Duodenal mucosa (tissue), 2 donors: ENCODE measurements at regions not wholly inside any gene's neighbourhood (a gene's known extent, or its start where the extent isn't known, plus 50 kb on each side); places are given as distances from the start of the nearest gene placed in this dataset.

Experiments
- H3K27ac ChIP-seq: one replicate; pipeline ENCODE4 v1.7.0; 2013; ENCODE audit warnings: low read depth, low read length
- H3K27me3 ChIP-seq, 2 donors: one replicate each; pipeline ENCODE4 v1.7.0; 2013; ENCODE audit warnings: low read length in 2 of 2, control low read depth in 1 of 2; ENCODE audit not compliant: insufficient read depth in 2 of 2, control insufficient read depth in 1 of 2
- H3K36me3 ChIP-seq, 2 donors: one replicate each; pipeline ENCODE4 v1.7.0; 2013; ENCODE audit warnings: low read length in 2 of 2, control low read depth in 1 of 2; ENCODE audit not compliant: insufficient read depth in 2 of 2, control insufficient read depth in 1 of 2
- H3K4me1 ChIP-seq, 2 donors: one replicate each; pipeline ENCODE4 v1.7.0; 2013; ENCODE audit warnings: low read length in 2 of 2, control low read depth in 1 of 2; ENCODE audit not compliant: insufficient read depth in 2 of 2, control insufficient read depth in 1 of 2
- H3K4me3 ChIP-seq, 2 donors: one replicate each; pipeline ENCODE4 v1.7.0; 2013; ENCODE audit warnings: low read length in 2 of 2, low read depth in 1 of 2
- H3K9ac ChIP-seq, 2 donors: one replicate each; pipeline ENCODE4 v1.7.0; 2013; ENCODE audit warnings: low read length in 2 of 2, low read depth in 1 of 2
- H3K9me3 ChIP-seq, 2 donors: one replicate each; pipeline ENCODE4 v1.7.0; 2013; ENCODE audit warnings: low read length in 2 of 2, control low read depth in 1 of 2; ENCODE audit not compliant: control insufficient read depth in 1 of 2

DNA sequence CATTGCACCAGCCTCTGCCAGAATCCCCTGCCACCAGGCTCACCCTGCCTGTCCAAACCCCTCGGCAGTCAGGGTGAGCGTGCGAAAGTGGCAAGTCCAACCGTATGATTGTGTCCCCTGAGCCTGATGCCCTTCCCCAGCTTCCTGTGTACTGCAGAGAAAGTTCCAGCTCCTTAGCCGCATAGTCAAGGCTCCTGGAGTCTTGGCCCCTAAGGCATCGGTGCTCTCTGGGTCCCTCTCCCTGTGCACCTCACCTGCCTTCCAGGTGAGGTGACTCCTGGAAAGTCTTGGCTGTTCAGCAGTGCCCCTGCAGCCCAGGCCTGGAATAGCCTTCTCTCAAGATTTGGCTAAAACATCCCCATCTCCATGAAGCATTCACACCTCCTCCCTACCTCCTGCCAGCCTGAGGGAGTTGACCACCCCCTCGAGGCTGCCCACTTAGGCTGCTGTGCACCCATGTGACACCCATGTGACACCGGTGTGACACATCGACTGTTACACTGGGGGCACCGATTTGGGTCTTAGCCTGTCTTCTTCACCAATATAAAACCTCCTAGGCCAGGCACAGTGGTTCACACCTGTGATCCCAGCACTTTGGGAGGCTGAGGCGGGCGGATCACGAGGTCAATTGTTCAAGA, 56.1 kb upstream of the ELN start:
- Histone ChIP-seq H3K36me3 (no peaks in the 10 kb centered on the region), H3K9me3 (no peaks in the 10 kb centered on the region), H3K27ac (no peak overlapping the region), H3K4me3 (no peak overlapping the region), H3K9ac (no peak overlapping the region), H3K27me3 (no peaks in the 10 kb centered on the region), H3K4me1 (no peaks in the 10 kb centered on the region)

DNA sequence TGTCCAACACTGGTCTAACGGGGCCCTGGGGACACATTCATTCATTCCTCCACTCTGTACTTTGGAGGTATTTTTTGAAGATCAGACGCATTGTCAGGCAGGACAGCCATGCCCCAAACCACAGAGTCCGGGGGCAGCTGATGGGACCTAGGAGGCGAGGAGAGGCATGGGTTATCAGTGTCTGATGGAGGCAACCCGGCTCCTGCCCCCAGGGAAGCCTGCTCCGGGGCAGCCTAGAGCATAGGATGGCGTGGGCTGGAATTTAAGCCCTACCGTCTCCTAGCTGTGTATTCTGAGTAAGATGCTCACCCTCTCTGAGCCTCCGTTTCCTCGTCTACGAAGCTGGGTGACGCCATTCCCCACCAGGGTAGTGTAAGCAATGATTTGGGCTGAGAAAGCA, 55.4 kb upstream of the ELN start:
- H3K36me3 ChIP-seq: no peaks in the 10 kb centered on the region
- H3K9ac ChIP-seq: no peak overlapping the region
- no peak overlapping the region for H3K27ac ChIP-seq
- peaks cover 1 to 2% of the 10 kb centered on the region in 2 donors for H3K4me1 ChIP-seq
- H3K9me3 ChIP-seq: no peaks in the 10 kb centered on the region
- no peaks in the 10 kb centered on the region for H3K27me3 ChIP-seq
- no peak overlapping the region for H3K4me3 ChIP-seq

DNA sequence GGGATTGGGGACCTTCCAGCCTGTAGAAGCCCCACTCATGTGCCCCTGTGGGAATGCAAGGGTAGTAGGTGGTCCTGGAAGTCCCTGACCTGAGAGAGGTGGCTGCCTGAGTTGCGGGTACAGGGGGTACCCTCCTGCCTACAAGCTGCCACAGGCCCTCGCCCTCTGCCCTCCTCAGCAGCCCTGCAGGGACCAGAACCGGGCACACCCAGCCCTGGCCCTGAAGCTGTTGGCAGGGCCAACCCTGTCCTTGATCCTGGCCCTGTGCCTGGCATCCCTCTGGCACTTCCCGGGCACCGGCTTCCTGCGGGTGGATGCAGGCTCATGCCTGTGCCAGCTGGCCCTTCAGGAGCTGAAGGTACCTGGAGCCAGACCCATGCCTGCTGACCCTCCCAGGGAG, 54.9 kb upstream of the ELN start:
- H3K36me3 ChIP-seq: no peaks in the 10 kb centered on the region
- H3K4me1 ChIP-seq: peaks cover 6 to 7% of the 10 kb centered on the region in 2 donors
- no peak overlapping the region for H3K9ac ChIP-seq
- no peaks in the 10 kb centered on the region for H3K9me3 ChIP-seq
- no peak overlapping the region for H3K4me3 ChIP-seq
- no peaks in the 10 kb centered on the region for H3K27me3 ChIP-seq
- H3K27ac ChIP-seq: no peak overlapping the region

DNA sequence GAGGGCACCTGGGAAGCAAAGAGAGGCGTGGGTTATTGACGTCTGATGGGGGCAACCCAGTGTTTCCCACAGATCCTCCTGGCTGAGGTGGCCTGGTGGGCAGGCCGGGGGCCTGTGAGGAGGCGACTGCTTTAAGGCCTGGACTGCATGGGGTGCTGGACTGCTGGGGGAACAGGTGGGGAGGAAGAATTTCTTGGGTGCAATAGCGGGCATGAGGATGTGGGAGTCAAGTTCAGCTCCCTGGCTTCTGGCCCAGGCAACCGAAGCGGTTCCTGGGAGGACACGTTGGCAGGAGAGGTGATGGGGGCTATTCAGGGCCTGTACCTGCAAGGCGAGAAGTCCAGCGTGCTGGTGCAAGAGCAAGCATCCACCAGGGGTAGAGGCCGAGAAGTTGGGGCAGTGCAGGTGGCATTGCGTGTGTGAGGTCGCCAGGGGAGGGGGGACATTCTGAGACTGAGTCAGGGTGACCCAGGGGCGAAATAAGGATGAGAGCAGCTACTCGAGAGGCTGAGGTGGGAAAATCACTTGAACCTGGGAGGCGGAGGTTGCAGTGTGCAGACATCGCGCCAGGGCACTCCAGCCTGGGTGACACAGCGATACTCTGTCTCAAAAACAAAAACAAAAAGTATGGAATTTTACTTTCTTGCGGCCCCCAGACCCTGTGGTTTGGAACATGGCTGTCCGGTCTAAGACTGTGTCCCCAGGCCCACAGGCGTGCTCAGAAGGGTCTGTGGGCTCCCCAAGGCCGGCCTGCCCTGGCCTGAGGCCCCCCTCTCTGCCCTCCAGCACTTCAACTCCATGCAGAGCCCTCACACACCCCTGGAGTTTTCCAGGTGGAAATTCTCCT, 53.6 kb upstream of the ELN start:
- no peak overlapping the region for H3K27ac ChIP-seq
- no peaks in the 10 kb centered on the region for H3K27me3 ChIP-seq
- H3K4me1 ChIP-seq: peaks cover 16 to 19% of the 10 kb centered on the region in 2 donors
- no peaks in the 10 kb centered on the region for H3K9me3 ChIP-seq
- H3K4me3 ChIP-seq: no peak overlapping the region
- no peaks in the 10 kb centered on the region for H3K36me3 ChIP-seq
- H3K9ac ChIP-seq: no peak overlapping the region

DNA sequence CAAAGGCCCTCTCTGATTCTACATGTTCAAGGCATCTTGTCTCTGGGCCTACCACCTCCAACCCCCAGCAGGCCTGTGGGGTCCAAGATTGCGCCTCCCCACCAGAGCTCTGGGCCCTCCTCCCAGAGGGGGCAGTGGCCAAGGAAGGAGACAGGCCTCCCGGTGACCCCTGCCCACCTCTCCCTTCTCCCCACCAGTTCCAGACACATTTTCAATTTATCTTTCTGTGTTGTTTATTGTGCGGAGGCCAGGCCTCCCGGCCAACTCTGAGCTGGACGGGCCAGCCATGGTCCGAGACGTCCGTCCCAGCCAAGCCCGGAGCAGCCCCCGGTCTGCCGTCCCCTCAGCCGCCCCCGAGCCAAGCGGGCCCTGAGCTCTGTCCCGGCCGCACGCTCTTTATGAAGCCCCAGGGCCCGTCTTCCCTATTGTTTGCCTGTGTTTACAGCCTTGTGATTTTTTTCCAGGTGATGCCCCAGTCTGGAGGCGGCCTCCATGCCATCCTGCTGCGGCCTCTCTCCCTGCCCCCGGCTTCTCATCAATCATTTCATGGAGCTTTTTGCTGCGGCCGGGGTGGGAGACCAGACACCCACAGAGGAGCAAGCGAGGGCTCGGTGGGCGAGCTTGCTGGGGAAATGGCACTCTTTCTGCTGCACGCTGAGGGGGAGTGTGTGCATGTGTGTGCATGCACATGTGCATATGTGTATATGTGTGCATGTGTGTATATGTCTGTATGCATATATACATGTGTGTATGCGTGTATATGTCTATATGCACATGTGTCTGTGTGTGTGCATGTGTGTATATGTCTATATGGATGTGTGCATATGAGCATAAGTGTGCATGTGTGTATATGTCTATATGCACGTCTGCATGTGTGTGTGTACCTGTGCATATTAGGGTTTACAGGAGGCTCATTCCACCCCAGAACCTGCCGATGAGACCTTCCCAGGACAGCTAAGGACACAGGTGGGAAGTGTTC, 52.7 kb upstream of the ELN start:
- Histone ChIP-seq H3K4me3 (no peak overlapping the region), H3K36me3 (no peaks in the 10 kb centered on the region), H3K4me1 (peaks cover 16 to 21% of the 10 kb centered on the region in 2 donors), H3K27me3 (no peaks in the 10 kb centered on the region), H3K9ac (no peak overlapping the region), H3K9me3 (no peaks in the 10 kb centered on the region), H3K27ac (no peak overlapping the region)

DNA sequence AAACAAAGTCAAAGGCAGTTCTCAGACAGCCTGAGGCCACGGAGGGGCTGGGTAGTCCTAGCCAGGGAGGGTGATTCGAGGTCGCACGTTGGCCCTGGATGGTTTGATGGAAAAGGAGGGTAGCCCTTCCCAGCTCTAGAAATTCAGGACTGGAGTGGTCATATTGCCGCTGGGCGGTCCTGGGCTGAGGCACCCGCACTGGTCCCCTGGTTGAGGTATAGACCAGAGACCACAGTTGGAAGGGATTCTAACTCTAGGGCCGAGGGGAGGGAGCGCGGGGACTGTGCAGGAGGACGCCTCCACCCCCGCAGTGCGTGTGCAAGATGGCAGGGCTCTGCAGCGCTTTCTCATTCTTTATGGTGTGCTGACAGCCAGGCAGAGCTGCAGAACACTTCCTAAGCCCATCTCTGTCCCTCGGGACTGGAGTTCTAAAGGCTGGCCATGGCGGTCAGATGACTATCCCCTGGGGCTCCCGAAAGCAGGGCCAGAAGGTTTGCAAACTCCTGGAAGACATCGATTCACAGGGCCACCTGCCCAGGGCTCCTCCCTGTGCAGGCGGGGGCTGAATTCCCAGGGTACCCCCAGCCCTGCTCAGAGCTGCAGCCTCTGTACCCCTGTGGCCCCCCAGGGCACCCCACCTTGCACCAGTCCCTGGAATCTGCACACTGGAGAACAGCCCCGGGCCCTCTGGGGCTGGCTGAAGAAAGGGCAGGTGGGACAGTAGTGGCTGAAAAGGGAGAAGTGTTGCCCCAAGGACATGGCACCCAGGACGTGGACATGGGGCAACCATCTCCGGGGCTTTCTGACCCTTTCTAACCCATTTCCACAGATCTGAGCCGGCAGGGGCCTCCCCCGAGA, 51.0 kb upstream of the ELN start:
- H3K4me3 ChIP-seq: no peak overlapping the region
- no peaks in the 10 kb centered on the region for H3K36me3 ChIP-seq
- H3K27me3 ChIP-seq: no peaks in the 10 kb centered on the region
- H3K9me3 ChIP-seq: no peaks in the 10 kb centered on the region
- no peak overlapping the region for H3K27ac ChIP-seq
- no peak overlapping the region for H3K9ac ChIP-seq
- peaks cover 16 to 21% of the 10 kb centered on the region in 2 donors for H3K4me1 ChIP-seq

DNA sequence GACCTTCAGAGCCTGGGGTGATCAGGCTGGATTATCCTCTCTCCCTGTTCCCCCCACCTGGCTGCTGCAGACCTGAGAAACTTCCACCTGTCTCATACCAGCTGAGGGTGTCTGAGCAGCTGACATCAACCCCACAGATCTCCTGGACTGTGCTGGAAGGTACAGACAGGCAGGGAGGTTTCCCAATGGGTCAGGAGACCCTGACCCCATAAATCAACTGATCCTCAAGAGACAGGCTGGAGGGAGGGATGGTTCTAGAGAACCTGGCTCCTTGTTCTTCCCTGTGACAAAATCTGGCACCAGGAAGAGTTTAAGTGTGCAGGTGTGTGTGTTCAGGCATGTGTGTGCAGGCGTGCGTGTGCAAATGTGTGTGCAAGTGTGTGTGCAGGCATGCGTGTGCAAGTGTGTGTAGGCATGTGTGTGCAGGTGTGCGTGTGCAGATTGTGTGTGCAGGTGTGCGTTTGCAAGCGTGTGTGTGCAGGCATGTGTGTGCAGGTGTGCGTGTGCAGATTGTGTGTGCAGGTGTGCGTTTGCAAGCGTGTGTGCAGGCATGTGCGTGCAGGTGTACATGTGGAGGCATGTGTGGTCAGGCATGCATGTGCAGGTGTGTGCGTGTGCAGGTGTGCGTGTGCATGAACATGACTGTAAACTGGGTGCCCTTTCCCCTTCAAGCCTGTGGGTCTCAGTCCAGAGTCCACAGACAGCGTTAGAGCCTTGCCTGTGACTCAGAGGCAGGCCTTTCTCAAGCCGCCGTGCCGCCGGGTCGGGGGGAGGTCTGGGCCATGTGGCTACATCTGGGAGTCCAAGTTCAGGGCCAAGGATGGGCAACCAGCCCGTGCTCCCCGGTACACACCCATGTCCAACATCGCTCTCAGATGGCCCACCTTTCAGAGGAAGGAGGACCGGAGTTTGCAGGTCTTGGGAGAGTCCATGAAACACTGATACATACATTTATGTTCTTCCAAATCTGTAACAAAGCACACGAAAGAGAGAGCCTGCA, 50.1 kb upstream of the ELN start:
- peaks cover 16 to 21% of the 10 kb centered on the region in 2 donors for H3K4me1 ChIP-seq
- H3K36me3 ChIP-seq: no peaks in the 10 kb centered on the region
- H3K27ac ChIP-seq: peak overlapping the region; percentile 70
- peak overlapping the region in 1 of 2 donors; percentile 26 for H3K4me3 ChIP-seq
- H3K9me3 ChIP-seq: no peaks in the 10 kb centered on the region
- peak overlapping the region in 1 of 2 donors; percentile 49 for H3K9ac ChIP-seq
- H3K27me3 ChIP-seq: no peaks in the 10 kb centered on the region
